ENCODE measurements at regions not wholly inside any gene's neighbourhood (a gene's known extent, or its start where the extent isn't known, plus 50 kb on each side); places are given as distances from the start of the nearest gene placed in this dataset.
"Not testable (repeated sequence)": the region's sequence is repeated elsewhere in the genome, so short reads cannot be mapped to it uniquely, and the experiment has no call there.

DNA sequence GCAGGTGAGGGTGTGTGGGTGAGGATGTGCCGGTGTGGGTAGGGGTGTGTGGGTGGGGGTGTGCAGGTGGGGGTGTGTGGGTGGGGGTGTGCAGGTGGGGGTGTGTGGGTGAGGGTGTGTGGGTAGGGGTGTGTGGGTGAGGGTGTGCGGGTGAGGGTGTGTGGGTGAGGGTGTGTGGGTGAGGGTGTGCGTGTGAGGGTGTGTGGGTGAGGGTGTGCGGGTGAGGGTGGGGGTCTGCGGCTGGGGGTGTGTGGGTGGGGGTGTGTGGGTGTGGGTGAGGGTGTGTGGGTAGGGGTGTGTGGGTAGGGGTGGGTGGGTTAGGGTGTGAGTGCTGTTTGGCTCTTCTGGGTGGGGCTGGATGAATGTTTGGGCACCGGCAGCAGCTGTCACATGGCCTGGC, 241.4 kb upstream of the POTED start:
- H3K36me3 ChIP-seq (ENCODE audit: control insufficient read depth in 1 of 2, insufficient read depth in 2 of 2, low read length in 1 of 2) = no peaks in the 10 kb centered on the region
- H3K27me3 ChIP-seq (ENCODE audit: control insufficient read depth in 1 of 2, insufficient read depth in 2 of 2, low read length in 1 of 2) = no peaks in the 10 kb centered on the region
- H3K4me3 ChIP-seq (ENCODE audit: low read length in 2 of 2) = no peak overlapping the region
- no peaks in the 10 kb centered on the region for H3K4me1 ChIP-seq (ENCODE audit: control insufficient read depth in 1 of 2, insufficient read depth in 2 of 2, low read length in 2 of 2)
- 89% methylated on average over 6 of the region's 6 CpGs; no CpG with 5 or more reads in 1 of the 2 donors for WGBS, 2 donors
- H3K27ac ChIP-seq (ENCODE audit: low read depth in 1 of 2, low read length in 2 of 2) = no peak overlapping the region
- no peak for ATAC-seq (ENCODE audit: low FRiP score)
- intact Hi-C loops (cut with DNase I) = no loop called here
- no peak for DNase-seq
- no peaks in the 10 kb centered on the region for H3K9me3 ChIP-seq (ENCODE audit: control insufficient read depth, low read length)

DNA sequence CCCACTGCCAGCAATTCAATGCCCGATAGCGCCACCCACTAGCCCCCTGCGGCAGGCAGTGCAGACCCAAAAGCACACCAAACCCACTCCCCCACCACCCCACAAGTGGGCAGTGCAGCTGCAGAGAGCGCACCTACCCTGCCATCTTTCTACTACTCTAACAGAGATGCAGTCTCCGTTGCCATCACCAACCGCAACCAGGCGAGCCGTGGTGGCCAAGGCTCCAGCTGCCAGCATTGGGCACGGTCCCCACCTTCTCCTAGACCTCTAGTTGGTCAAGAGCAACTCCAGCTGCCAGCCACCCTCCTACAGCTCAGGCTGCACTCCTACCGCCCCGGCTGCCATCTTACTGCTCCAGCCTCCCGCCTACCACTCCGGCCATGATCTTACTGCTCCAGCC, 236.9 kb upstream of the POTED start:
- 86 to 92% methylated on average over 9 to 13 of the region's 13 CpGs for WGBS, 2 donors
- H3K9me3 ChIP-seq (ENCODE audit: control insufficient read depth, low read length); H3K4me1 ChIP-seq (ENCODE audit: control insufficient read depth in 1 of 2, insufficient read depth in 2 of 2, low read length in 2 of 2); H3K36me3 ChIP-seq (ENCODE audit: control insufficient read depth in 1 of 2, insufficient read depth in 2 of 2, low read length in 1 of 2); DNase-seq; ATAC-seq (ENCODE audit: low FRiP score); H3K27me3 ChIP-seq (ENCODE audit: control insufficient read depth in 1 of 2, insufficient read depth in 2 of 2, low read length in 1 of 2); intact Hi-C loops (cut with DNase I); H3K27ac ChIP-seq (ENCODE audit: low read depth in 1 of 2, low read length in 2 of 2); H3K4me3 ChIP-seq (ENCODE audit: low read length in 2 of 2): not testable (repeated sequence)

- H3K27ac ChIP-seq (ENCODE audit: low read depth in 1 of 2, low read length in 2 of 2); H3K9me3 ChIP-seq (ENCODE audit: control insufficient read depth, low read length); H3K27me3 ChIP-seq (ENCODE audit: control insufficient read depth in 1 of 2, insufficient read depth in 2 of 2, low read length in 1 of 2); H3K4me3 ChIP-seq (ENCODE audit: low read length in 2 of 2); ATAC-seq (ENCODE audit: low FRiP score); intact Hi-C loops (cut with DNase I); H3K36me3 ChIP-seq (ENCODE audit: control insufficient read depth in 1 of 2, insufficient read depth in 2 of 2, low read length in 1 of 2); H3K4me1 ChIP-seq (ENCODE audit: control insufficient read depth in 1 of 2, insufficient read depth in 2 of 2, low read length in 2 of 2): not testable (repeated sequence)
- WGBS, 2 donors = 81 to 86% methylated on average over 18 to 19 of the region's 19 CpGs
- peak in 1 of 2 donors; percentile 39 for DNase-seq
These were observed 230.6 kb upstream of the POTED start for GRCh38 chr21:13378943-13379342.

DNA sequence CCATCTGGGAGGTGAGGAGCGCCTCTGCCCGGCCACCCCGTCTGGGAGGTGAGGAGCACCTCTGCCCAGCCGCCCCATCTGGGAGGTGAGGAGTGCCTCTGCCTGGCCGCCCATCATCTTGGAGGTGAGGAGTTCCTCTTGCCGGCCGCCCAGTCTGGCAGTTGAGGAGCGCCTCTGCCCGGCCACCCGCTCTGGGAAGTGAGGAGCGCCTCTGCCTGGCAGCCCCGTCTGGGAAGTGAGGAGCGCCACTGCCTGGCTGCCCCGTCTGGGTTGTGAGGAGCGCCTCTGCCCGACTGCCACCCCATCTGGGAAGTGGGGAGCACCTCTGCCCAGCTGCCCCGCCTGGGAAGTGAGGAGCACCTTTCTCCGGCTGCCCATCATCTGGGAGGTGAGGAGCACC, 230.0 kb upstream of the POTED start:
- H3K4me3 ChIP-seq (ENCODE audit: low read length in 2 of 2); H3K36me3 ChIP-seq (ENCODE audit: control insufficient read depth in 1 of 2, insufficient read depth in 2 of 2, low read length in 1 of 2); intact Hi-C loops (cut with DNase I); DNase-seq; ATAC-seq (ENCODE audit: low FRiP score); H3K4me1 ChIP-seq (ENCODE audit: control insufficient read depth in 1 of 2, insufficient read depth in 2 of 2, low read length in 2 of 2); H3K27me3 ChIP-seq (ENCODE audit: control insufficient read depth in 1 of 2, insufficient read depth in 2 of 2, low read length in 1 of 2); H3K27ac ChIP-seq (ENCODE audit: low read depth in 1 of 2, low read length in 2 of 2); H3K9me3 ChIP-seq (ENCODE audit: control insufficient read depth, low read length): not testable (repeated sequence)
- WGBS, 2 donors = 79 to 83% methylated on average over 15 to 18 of the region's 18 CpGs

GRCh38 chr21:13380561-13380960, 229.0 kb upstream of the POTED start:
- ATAC-seq (ENCODE audit: low FRiP score); H3K27me3 ChIP-seq (ENCODE audit: control insufficient read depth in 1 of 2, insufficient read depth in 2 of 2, low read length in 1 of 2); H3K27ac ChIP-seq (ENCODE audit: low read depth in 1 of 2, low read length in 2 of 2); H3K4me1 ChIP-seq (ENCODE audit: control insufficient read depth in 1 of 2, insufficient read depth in 2 of 2, low read length in 2 of 2); H3K4me3 ChIP-seq (ENCODE audit: low read length in 2 of 2); H3K36me3 ChIP-seq (ENCODE audit: control insufficient read depth in 1 of 2, insufficient read depth in 2 of 2, low read length in 1 of 2); H3K9me3 ChIP-seq (ENCODE audit: control insufficient read depth, low read length); intact Hi-C loops (cut with DNase I): not testable (repeated sequence)
- DNase-seq = peak in 1 of 2 donors; percentile 28
- WGBS, 2 donors = 78 to 82% methylated on average over 16 to 17 of the region's 17 CpGs

DNA sequence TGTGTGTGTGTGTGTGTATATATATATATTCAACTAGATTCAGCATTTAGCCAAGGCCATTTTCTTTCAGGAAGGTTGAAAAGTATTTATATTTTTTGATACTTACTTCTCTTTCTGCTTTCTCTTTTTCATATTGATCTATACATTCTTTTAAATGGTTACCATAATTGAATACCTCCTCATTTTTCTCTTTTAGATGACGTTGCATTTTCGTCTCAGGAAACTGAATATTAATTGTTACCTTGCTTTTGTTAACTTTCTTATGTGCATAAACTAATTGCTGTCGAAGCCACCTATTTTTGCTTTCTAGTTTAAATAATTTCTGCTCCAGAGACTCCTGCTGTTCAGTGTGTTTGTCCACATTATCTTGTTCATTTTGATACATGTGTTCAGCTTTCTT, 225.4 kb upstream of the POTED start:
- H3K27ac ChIP-seq (ENCODE audit: low read depth in 1 of 2, low read length in 2 of 2); H3K9me3 ChIP-seq (ENCODE audit: control insufficient read depth, low read length); H3K4me3 ChIP-seq (ENCODE audit: low read length in 2 of 2); H3K4me1 ChIP-seq (ENCODE audit: control insufficient read depth in 1 of 2, insufficient read depth in 2 of 2, low read length in 2 of 2); H3K36me3 ChIP-seq (ENCODE audit: control insufficient read depth in 1 of 2, insufficient read depth in 2 of 2, low read length in 1 of 2); DNase-seq; intact Hi-C loops (cut with DNase I); H3K27me3 ChIP-seq (ENCODE audit: control insufficient read depth in 1 of 2, insufficient read depth in 2 of 2, low read length in 1 of 2); ATAC-seq (ENCODE audit: low FRiP score): not testable (repeated sequence)
- WGBS, 2 donors = 34 to 48% methylated on average over 3 of the region's 3 CpGs

DNA sequence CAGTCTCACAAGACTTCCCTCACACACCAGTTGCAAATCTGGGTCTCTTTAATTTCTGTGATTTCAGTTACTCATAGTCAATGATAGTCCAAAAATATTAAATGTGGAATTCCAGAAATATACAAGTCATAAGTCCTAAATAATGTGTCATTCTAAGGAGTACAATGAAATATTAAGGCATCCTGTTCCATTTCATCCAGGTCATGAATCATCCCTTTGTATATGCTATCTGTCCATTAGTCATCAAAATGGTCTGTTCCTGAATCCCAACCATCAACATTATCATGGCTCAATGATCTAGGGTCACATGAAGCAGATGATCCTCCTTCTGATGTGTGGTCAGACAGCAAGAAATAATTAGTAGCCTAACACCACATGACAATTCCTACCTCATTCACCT, 200.4 kb upstream of the POTED start:
- H3K36me3 ChIP-seq (ENCODE audit: control insufficient read depth in 1 of 2, insufficient read depth in 2 of 2, low read length in 1 of 2); H3K4me3 ChIP-seq (ENCODE audit: low read length in 2 of 2); H3K4me1 ChIP-seq (ENCODE audit: control insufficient read depth in 1 of 2, insufficient read depth in 2 of 2, low read length in 2 of 2); ATAC-seq (ENCODE audit: low FRiP score); H3K27ac ChIP-seq (ENCODE audit: low read depth in 1 of 2, low read length in 2 of 2); H3K9me3 ChIP-seq (ENCODE audit: control insufficient read depth, low read length); intact Hi-C loops (cut with DNase I); DNase-seq; H3K27me3 ChIP-seq (ENCODE audit: control insufficient read depth in 1 of 2, insufficient read depth in 2 of 2, low read length in 1 of 2): not testable (repeated sequence)

GRCh38 chr21:13435863-13436262, 173.7 kb upstream of the POTED start:
- H3K36me3 ChIP-seq (ENCODE audit: control insufficient read depth in 1 of 2, insufficient read depth in 2 of 2, low read length in 1 of 2); ATAC-seq (ENCODE audit: low FRiP score); H3K4me1 ChIP-seq (ENCODE audit: control insufficient read depth in 1 of 2, insufficient read depth in 2 of 2, low read length in 2 of 2); H3K27ac ChIP-seq (ENCODE audit: low read depth in 1 of 2, low read length in 2 of 2); H3K27me3 ChIP-seq (ENCODE audit: control insufficient read depth in 1 of 2, insufficient read depth in 2 of 2, low read length in 1 of 2); H3K4me3 ChIP-seq (ENCODE audit: low read length in 2 of 2); DNase-seq; H3K9me3 ChIP-seq (ENCODE audit: control insufficient read depth, low read length); intact Hi-C loops (cut with DNase I): not testable (repeated sequence)
- WGBS, 2 donors = 54 to 80% methylated on average over 1 of the region's 1 CpG

DNA sequence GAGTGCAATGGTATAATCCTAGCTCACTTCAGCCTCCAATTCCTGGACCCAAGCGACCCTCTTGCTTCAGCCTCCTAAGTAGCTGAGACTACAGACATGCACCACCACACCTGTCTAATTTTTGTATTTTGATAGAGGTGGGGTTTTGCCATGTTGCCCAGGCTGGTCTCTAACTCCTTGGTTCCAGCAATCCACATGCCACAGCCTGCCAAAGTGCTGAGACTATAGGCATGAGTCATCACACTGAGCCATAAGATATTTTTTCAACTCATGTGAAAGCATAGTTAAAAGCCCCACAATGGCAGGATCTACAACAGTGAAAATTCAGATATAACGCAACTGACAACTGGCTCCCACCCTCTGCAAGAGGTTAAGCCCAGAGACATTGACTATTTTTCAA, 161.8 kb upstream of the POTED start:
- H3K36me3 ChIP-seq (ENCODE audit: control insufficient read depth in 1 of 2, insufficient read depth in 2 of 2, low read length in 1 of 2); DNase-seq; H3K27ac ChIP-seq (ENCODE audit: low read depth in 1 of 2, low read length in 2 of 2); intact Hi-C loops (cut with DNase I); ATAC-seq (ENCODE audit: low FRiP score); H3K4me3 ChIP-seq (ENCODE audit: low read length in 2 of 2); H3K9me3 ChIP-seq (ENCODE audit: control insufficient read depth, low read length); H3K27me3 ChIP-seq (ENCODE audit: control insufficient read depth in 1 of 2, insufficient read depth in 2 of 2, low read length in 1 of 2); H3K4me1 ChIP-seq (ENCODE audit: control insufficient read depth in 1 of 2, insufficient read depth in 2 of 2, low read length in 2 of 2): not testable (repeated sequence)
- WGBS, 2 donors = 26 to 48% methylated on average over 2 of the region's 2 CpGs
